ENCODE measurements at regions not wholly inside any gene's neighbourhood (a gene's known extent, or its start where the extent isn't known, plus 50 kb on each side); places are given as distances from the start of the nearest gene placed in this dataset.

- DNase-seq: no peak
- Histone ChIP-seq H3K4me3 (no peak overlapping the region), H3K4me1 (no peaks in the 10 kb centered on the region), H3K9me3 (no peaks in the 10 kb centered on the region), H3K27me3 (no peaks in the 10 kb centered on the region), H3K27ac (no peak overlapping the region), H3K36me3 (no peaks in the 10 kb centered on the region)
- no peak for TF ChIP-seq POLR2A (IDR thresholded peaks at IDR 0.05)
- TF ChIP-seq CTCF (IDR thresholded peaks at IDR 0.05): no peak
These were observed 395.6 kb upstream of the MPDZ start for GRCh38 chr9:13674926-13675637.

GRCh38 chr9:13673348-13673747 lies 393.9 kb upstream of the MPDZ start:
- Histone ChIP-seq H3K4me3 (no peak overlapping the region), H3K36me3 (no peaks in the 10 kb centered on the region), H3K27ac (no peak overlapping the region), H3K27me3 (no peaks in the 10 kb centered on the region), H3K9me3 (no peaks in the 10 kb centered on the region), H3K4me1 (no peaks in the 10 kb centered on the region)
- no peak for DNase-seq
- TF ChIP-seq CTCF (IDR thresholded peaks at IDR 0.05) (no peak), POLR2A (IDR thresholded peaks at IDR 0.05) (no peak)

- TF ChIP-seq POLR2A (IDR thresholded peaks at IDR 0.05): no peak
- no peak for TF ChIP-seq CTCF (IDR thresholded peaks at IDR 0.05)
- H3K4me1 ChIP-seq: no peaks in the 10 kb centered on the region
- H3K36me3 ChIP-seq: no peaks in the 10 kb centered on the region
- no peak overlapping the region for H3K27ac ChIP-seq
- H3K9me3 ChIP-seq: no peaks in the 10 kb centered on the region
- no peaks in the 10 kb centered on the region for H3K27me3 ChIP-seq
- DNase-seq: no peak
- H3K4me3 ChIP-seq: no peak overlapping the region
These were observed 386.1 kb upstream of the MPDZ start for GRCh38 chr9:13665418-13666066.

- H3K4me3 ChIP-seq: no peak overlapping the region
- H3K27ac ChIP-seq: no peak overlapping the region
- H3K36me3 ChIP-seq: no peaks in the 10 kb centered on the region
- H3K4me1 ChIP-seq: no peaks in the 10 kb centered on the region
- no peaks in the 10 kb centered on the region for H3K9me3 ChIP-seq
- no peak for DNase-seq
- no peaks in the 10 kb centered on the region for H3K27me3 ChIP-seq
- no peak for TF ChIP-seq CTCF (IDR thresholded peaks at IDR 0.05)
- no peak for TF ChIP-seq POLR2A (IDR thresholded peaks at IDR 0.05)
These were observed 381.5 kb upstream of the MPDZ start for GRCh38 chr9:13661014-13661413.

- TF ChIP-seq CTCF (IDR thresholded peaks at IDR 0.05) (no peak), POLR2A (IDR thresholded peaks at IDR 0.05) (no peak)
- Histone ChIP-seq H3K4me1 (no peaks in the 10 kb centered on the region), H3K36me3 (no peaks in the 10 kb centered on the region), H3K27me3 (no peaks in the 10 kb centered on the region), H3K9me3 (no peaks in the 10 kb centered on the region), H3K27ac (no peak overlapping the region), H3K4me3 (no peak overlapping the region)
- DNase-seq: no peak
These were observed 372.6 kb upstream of the MPDZ start for GRCh38 chr9:13651969-13652663.

Data from Peyer's patch (tissue), 4 donors.